Neural cell (in vitro differentiated cells): ENCODE measurements at regions not wholly inside any gene's neighbourhood (a gene's known extent, or its start where the extent isn't known, plus 50 kb on each side); places are given as distances from the start of the nearest gene placed in this dataset.
A peak's percentile ranks its signal among the peaks of the same experiment; 100 is the strongest.

Source experiments
- H2AFZ ChIP-seq: fragments of 200-600, 300-800 bp; sonication (generic), shearing (Covaris generic); 2 replicates; pipeline ENCODE4 v1.6.0; 2014; ENCODE audit warnings: low read depth, mild to moderate bottlenecking, antibody characterized with exemption, low read length, moderate library complexity
- H3F3A ChIP-seq: fragments of 200-600 bp; shearing (Covaris generic); 2 replicates; pipeline ENCODE4 v1.6.1; 2016; ENCODE audit warnings: mild to moderate bottlenecking, moderate library complexity, mixed read lengths, antibody characterized with exemption, low read length; ENCODE audit not compliant: insufficient read depth, poor library complexity, severe bottlenecking
- H3K27ac ChIP-seq: fragments of 200-600, 300-800 bp; sonication (generic), shearing (Covaris generic); 2 replicates; pipeline ENCODE4 v1.5.1; 2014; ENCODE audit warnings: mild to moderate bottlenecking, low read length, moderate library complexity
- H3K27me3 ChIP-seq: fragments of 300-800, 200-600 bp; sonication (generic), shearing (Covaris generic); 2 replicates; pipeline ENCODE4 v1.6.0; 2014; ENCODE audit warnings: mild to moderate bottlenecking, low read depth, low read length, moderate library complexity; ENCODE audit not compliant: insufficient read depth
- H3K36me3 ChIP-seq: fragments of 300-800, 200-600 bp; sonication (generic), shearing (Covaris generic); 2 replicates; pipeline ENCODE4 v1.5.1; 2014; ENCODE audit warnings: mild to moderate bottlenecking, antibody characterized with exemption, low read length, moderate library complexity; ENCODE audit not compliant: insufficient read depth
- H3K4me2 ChIP-seq: fragments of 300-800, 200-600 bp; sonication (generic), shearing (Covaris generic); 2 replicates; pipeline ENCODE4 v1.6.0; 2014; ENCODE audit warnings: mild to moderate bottlenecking, low read length
- H3K4me3 ChIP-seq: fragments of 300-800, 200-600 bp; sonication (generic), shearing (Covaris generic); 2 replicates; pipeline ENCODE4 v1.5.1; 2014; ENCODE audit warnings: mild to moderate bottlenecking, low read length, moderate library complexity
- H3K79me2 ChIP-seq: fragments of 200-600 bp; shearing (Covaris generic); replicated peaks from 2 replicates; pipeline ENCODE4 v1.6.0; 2014; ENCODE audit warnings: mild to moderate bottlenecking, low read length, moderate library complexity; ENCODE audit not compliant: insufficient read depth
- H3K9ac ChIP-seq: fragments of 300-800, 200-600 bp; sonication (generic), shearing (Covaris generic); 2 replicates; pipeline ENCODE4 v1.6.1; 2016; ENCODE audit warnings: mild to moderate bottlenecking, low read length, mixed read lengths
- H3K9me2 ChIP-seq: fragments of 200-600 bp; shearing (Covaris generic); 2 replicates; pipeline ENCODE4 v1.6.1; 2016; ENCODE audit warnings: mild to moderate bottlenecking, low read length, mixed read lengths; ENCODE audit not compliant: insufficient read depth
- H3K9me3 ChIP-seq: fragments of 200-600, 300-800 bp; sonication (generic), shearing (Covaris generic); 2 replicates; pipeline ENCODE4 v1.6.1; 2016; ENCODE audit warnings: mild to moderate bottlenecking, mixed run types, low read length, moderate library complexity, mixed read lengths
- H4K20me1 ChIP-seq: fragments of 200-600 bp; shearing (Covaris generic); 2 replicates; pipeline ENCODE4 v1.6.1; 2016; ENCODE audit warnings: mild to moderate bottlenecking, mixed run types; ENCODE audit not compliant: insufficient read depth
- EP300 ChIP-seq: fragments of 450-650 bp; conservative IDR thresholded peaks from 2 replicates; pipeline ENCODE4 v1.6.1; 2014; ENCODE audit warnings: antibody characterized with exemption, mild to moderate bottlenecking, moderate library complexity; ENCODE audit not compliant: poor library complexity, severe bottlenecking
- EZH2 ChIP-seq: fragments of 200-600, 300-800 bp; shearing (Covaris generic), sonication (generic); IDR thresholded peaks from 2 replicates; pipeline ENCODE4 v1.6.1; 2014; ENCODE audit warnings: antibody characterized with exemption, low read length, borderline replicate concordance, mild to moderate bottlenecking; ENCODE audit not compliant: insufficient read depth, poor library complexity, severe bottlenecking
- MXI1 ChIP-seq: fragments of 450-650 bp; conservative IDR thresholded peaks from 2 replicates; pipeline ENCODE4 v1.6.1; 2014; ENCODE audit warnings: antibody characterized with exemption, mild to moderate bottlenecking; ENCODE audit not compliant: poor library complexity, severe bottlenecking
- POLR2AphosphoS5 ChIP-seq: IDR thresholded peaks from 2 replicates; pipeline ENCODE4 v1.6.1; 2012
- RAD21 ChIP-seq: fragments of 450-650 bp; conservative IDR thresholded peaks from 2 replicates; pipeline ENCODE4 v1.6.1; 2014; ENCODE audit warnings: antibody characterized with exemption, mild to moderate bottlenecking, moderate library complexity
- SMC3 ChIP-seq: fragments of 450-650 bp; conservative IDR thresholded peaks from 2 replicates; pipeline ENCODE4 v1.6.1; 2014; ENCODE audit warnings: antibody characterized with exemption, mild to moderate bottlenecking, moderate library complexity; ENCODE audit not compliant: poor library complexity
- TAF1 ChIP-seq: IDR thresholded peaks from 2 replicates; pipeline ENCODE4 v1.6.1; 2012; ENCODE audit warnings: low read depth
- TF ChIP-seq, protein P1 (sequence below): fragments of 450-650 bp; IDR thresholded peaks from 2 replicates; pipeline ENCODE4 v1.5.1; 2014; ENCODE audit warnings: antibody characterized with exemption, mild to moderate bottlenecking, moderate library complexity; ENCODE audit not compliant: poor library complexity, severe bottlenecking
- TF ChIP-seq, protein P2 (sequence below): IDR thresholded peaks from 2 replicates; pipeline ENCODE4 v1.6.1; 2012; ENCODE audit warnings: borderline replicate concordance

DNA sequence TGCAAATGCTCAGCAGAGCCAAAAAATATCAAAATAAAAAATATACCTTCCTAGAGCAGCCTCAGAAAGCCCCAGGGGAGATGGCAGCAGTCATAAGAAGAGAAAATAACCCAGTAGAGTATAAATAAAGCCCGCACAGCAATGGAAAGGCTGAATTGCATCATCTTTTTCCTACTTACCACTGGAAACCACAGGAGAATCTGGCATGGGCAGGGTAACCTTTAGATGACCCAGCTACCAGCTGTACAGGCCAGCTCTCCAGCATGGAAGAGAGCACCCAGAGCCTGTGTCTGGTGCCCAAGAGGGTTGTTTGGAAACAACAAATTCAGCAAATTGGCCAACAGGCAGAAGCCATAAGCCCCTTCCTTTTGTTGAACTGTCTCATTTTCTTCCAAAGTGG lies 253.1 kb downstream of the OMA1 start:
- no peaks in the 10 kb centered on the region for H3K79me2 ChIP-seq
- no peak overlapping the region for H3K9ac ChIP-seq
- no peak for TF ChIP-seq EP300
- no peak for TF ChIP-seq SMC3
- TF ChIP-seq, protein P1, sequence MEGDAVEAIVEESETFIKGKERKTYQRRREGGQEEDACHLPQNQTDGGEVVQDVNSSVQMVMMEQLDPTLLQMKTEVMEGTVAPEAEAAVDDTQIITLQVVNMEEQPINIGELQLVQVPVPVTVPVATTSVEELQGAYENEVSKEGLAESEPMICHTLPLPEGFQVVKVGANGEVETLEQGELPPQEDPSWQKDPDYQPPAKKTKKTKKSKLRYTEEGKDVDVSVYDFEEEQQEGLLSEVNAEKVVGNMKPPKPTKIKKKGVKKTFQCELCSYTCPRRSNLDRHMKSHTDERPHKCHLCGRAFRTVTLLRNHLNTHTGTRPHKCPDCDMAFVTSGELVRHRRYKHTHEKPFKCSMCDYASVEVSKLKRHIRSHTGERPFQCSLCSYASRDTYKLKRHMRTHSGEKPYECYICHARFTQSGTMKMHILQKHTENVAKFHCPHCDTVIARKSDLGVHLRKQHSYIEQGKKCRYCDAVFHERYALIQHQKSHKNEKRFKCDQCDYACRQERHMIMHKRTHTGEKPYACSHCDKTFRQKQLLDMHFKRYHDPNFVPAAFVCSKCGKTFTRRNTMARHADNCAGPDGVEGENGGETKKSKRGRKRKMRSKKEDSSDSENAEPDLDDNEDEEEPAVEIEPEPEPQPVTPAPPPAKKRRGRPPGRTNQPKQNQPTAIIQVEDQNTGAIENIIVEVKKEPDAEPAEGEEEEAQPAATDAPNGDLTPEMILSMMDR: no peak
- no peak for TF ChIP-seq MXI1
- TF ChIP-seq EZH2: no peak
- no peak overlapping the region for H3K4me3 ChIP-seq
- H3K4me2 ChIP-seq: no peak overlapping the region
- H4K20me1 ChIP-seq: no peaks in the 10 kb centered on the region
- H3K27me3 ChIP-seq: no peaks in the 10 kb centered on the region
- no peaks in the 10 kb centered on the region for H3K36me3 ChIP-seq
- no peaks in the 10 kb centered on the region for H3K9me2 ChIP-seq
- no peak overlapping the region for H2AFZ ChIP-seq
- H3K9me3 ChIP-seq: no peaks in the 10 kb centered on the region
- no peak overlapping the region for H3K27ac ChIP-seq
- H3F3A ChIP-seq: no peaks in the 10 kb centered on the region

DNA sequence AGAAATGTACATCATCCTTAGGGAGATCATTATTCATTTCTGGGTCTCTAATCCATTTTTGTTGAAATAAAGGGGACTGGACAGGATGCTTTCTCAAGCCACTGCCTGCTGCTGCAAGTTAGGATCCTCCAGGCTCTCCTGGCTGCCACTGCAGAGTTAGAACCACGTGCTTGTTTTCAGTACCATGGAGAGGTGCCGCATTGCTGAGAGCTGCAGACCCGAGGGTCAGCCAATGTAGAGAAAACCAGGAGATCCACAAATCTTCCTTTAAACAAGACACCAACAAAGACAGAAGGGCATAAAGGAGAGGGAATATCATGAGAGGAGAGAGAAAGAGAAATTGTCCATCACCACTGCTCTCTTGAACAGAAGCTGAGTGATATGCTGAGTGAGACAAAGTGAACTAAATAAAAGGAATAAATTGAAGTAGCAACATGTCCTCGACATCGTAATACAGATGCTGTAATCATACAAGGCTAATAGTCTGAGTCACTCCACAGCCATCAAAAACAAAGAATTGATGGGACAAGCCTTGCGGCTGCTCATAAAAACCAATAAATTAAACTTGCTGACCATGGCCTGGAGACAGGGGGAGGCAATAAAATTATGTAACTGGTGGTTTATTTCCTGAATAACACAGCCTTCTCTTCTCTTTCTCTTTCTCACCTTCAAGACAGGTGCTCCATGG lies 255.7 kb downstream of the OMA1 start:
- Histone ChIP-seq H3K27me3 (no peaks in the 10 kb centered on the region), H2AFZ (no peak overlapping the region), H3K4me3 (no peak overlapping the region), H3K4me2 (no peak overlapping the region), H3K79me2 (no peaks in the 10 kb centered on the region), H4K20me1 (no peaks in the 10 kb centered on the region), H3F3A (no peaks in the 10 kb centered on the region), H3K9me3 (no peaks in the 10 kb centered on the region), H3K9ac (no peak overlapping the region), H3K27ac (no peak overlapping the region), H3K9me2 (no peaks in the 10 kb centered on the region), H3K36me3 (no peaks in the 10 kb centered on the region)
- no peak for TF ChIP-seq MXI1
- TF ChIP-seq POLR2AphosphoS5: no peak
- no peak for TF ChIP-seq EZH2
- no peak for TF ChIP-seq SMC3
- TF ChIP-seq, protein P2, sequence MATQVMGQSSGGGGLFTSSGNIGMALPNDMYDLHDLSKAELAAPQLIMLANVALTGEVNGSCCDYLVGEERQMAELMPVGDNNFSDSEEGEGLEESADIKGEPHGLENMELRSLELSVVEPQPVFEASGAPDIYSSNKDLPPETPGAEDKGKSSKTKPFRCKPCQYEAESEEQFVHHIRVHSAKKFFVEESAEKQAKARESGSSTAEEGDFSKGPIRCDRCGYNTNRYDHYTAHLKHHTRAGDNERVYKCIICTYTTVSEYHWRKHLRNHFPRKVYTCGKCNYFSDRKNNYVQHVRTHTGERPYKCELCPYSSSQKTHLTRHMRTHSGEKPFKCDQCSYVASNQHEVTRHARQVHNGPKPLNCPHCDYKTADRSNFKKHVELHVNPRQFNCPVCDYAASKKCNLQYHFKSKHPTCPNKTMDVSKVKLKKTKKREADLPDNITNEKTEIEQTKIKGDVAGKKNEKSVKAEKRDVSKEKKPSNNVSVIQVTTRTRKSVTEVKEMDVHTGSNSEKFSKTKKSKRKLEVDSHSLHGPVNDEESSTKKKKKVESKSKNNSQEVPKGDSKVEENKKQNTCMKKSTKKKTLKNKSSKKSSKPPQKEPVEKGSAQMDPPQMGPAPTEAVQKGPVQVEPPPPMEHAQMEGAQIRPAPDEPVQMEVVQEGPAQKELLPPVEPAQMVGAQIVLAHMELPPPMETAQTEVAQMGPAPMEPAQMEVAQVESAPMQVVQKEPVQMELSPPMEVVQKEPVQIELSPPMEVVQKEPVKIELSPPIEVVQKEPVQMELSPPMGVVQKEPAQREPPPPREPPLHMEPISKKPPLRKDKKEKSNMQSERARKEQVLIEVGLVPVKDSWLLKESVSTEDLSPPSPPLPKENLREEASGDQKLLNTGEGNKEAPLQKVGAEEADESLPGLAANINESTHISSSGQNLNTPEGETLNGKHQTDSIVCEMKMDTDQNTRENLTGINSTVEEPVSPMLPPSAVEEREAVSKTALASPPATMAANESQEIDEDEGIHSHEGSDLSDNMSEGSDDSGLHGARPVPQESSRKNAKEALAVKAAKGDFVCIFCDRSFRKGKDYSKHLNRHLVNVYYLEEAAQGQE: peak; percentile 68
- TF ChIP-seq, protein P1: no peak
- no peak for TF ChIP-seq RAD21
- TF ChIP-seq TAF1: no peak
